HepG2 (cell line): ENCODE measurements at regions not wholly inside any gene's neighbourhood (a gene's known extent, or its start where the extent isn't known, plus 50 kb on each side); places are given as distances from the start of the nearest gene placed in this dataset.

ENCODE experiments used
- CTCF ChIP-seq: sonication (generic); formaldehyde crosslinking; IDR thresholded peaks from 2 replicates; pipeline ENCODE4 v1.5.0; 2020; ENCODE audit warnings: mild to moderate bottlenecking, missing genetic modification reagents, moderate library complexity
- EZH2 ChIP-seq: conservative IDR thresholded peaks from 2 replicates; pipeline ENCODE4 v1.6.1; 2012; ENCODE audit warnings: mild to moderate bottlenecking, low read depth, low read length, moderate library complexity
- KLF13 ChIP-seq: sonication (generic); formaldehyde crosslinking; IDR thresholded peaks from 2 replicates; pipeline ENCODE4 v1.4.0; 2020; ENCODE audit warnings: mild to moderate bottlenecking, missing genetic modification reagents
- MTA3 ChIP-seq: sonication (generic); formaldehyde crosslinking; IDR thresholded peaks from 2 replicates; pipeline ENCODE4 v1.4.0; 2020; ENCODE audit warnings: missing genetic modification reagents
- NFYC ChIP-seq: IDR thresholded peaks from 2 replicates; pipeline ENCODE4 v1.6.1; 2016; ENCODE audit warnings: missing genetic modification reagents, missing compliant biosample characterization
- NONO ChIP-seq, 2 experiments: fragments of 450-650 bp in 1 of 2; sonication (generic) in 1 of 2; formaldehyde crosslinking in 1 of 2; IDR thresholded peaks in 1 of 2; conservative IDR thresholded peaks in 1 of 2; 2 replicates each; pipeline versions ENCODE4 v1.6.1 to v1.8.0; 2017 to 2022; ENCODE audit warnings: mild to moderate bottlenecking in 1 of 2, missing genetic modification reagents in 1 of 2, moderate library complexity in 1 of 2
- RELA ChIP-seq: sonication (generic); formaldehyde crosslinking; IDR thresholded peaks from 2 replicates; pipeline ENCODE4 v1.4.0; 2020; ENCODE audit warnings: missing genetic modification reagents
- SIN3A ChIP-seq: IDR thresholded peaks from 2 replicates; pipeline ENCODE4 v1.6.1; 2011; ENCODE audit warnings: low read depth, mild to moderate bottlenecking, control low read depth, low read length, borderline replicate concordance
- SMC3 ChIP-seq: IDR thresholded peaks from 2 replicates; pipeline ENCODE4 v1.6.1; 2011; ENCODE audit warnings: low read length, improper control_type of control experiment
- ZFP36 ChIP-seq: fragments of 150-350 bp; IDR thresholded peaks from 2 replicates; pipeline ENCODE4 v1.6.1; 2018; ENCODE audit warnings: borderline replicate concordance, low read length, low read depth; ENCODE audit not compliant: partially characterized antibody

GRCh38 chr2:106011380-106011779 lies 182.7 kb downstream of the UXS1 start:
- TF ChIP-seq NFYC (CRISPR knock-in tag): no peak
- TF ChIP-seq ZFP36: no peak
- TF ChIP-seq SMC3: no peak
- TF ChIP-seq EZH2: no peak
- TF ChIP-seq CTCF (CRISPR knock-in tag): no peak
- no peak for TF ChIP-seq MTA3 (CRISPR knock-in tag)
- TF ChIP-seq NONO (IDR thresholded peaks at IDR 0.05): no peak
- no peak for TF ChIP-seq NONO (CRISPR knock-in tag; conservative IDR thresholded peaks at IDR 0.05)
- no peak for TF ChIP-seq KLF13 (CRISPR knock-in tag)
- TF ChIP-seq SIN3A: no peak
- TF ChIP-seq RELA (CRISPR knock-in tag): no peak
